Trophoblast cell (in vitro differentiated cells and primary cell): ENCODE measurements at regions not wholly inside any gene's neighbourhood (a gene's known extent, or its start where the extent isn't known, plus 50 kb on each side); places are given as distances from the start of the nearest gene placed in this dataset.
"Not testable (repeated sequence)": the region's sequence is repeated elsewhere in the genome, so short reads cannot be mapped to it uniquely, and the experiment has no call there.

Experiments
- DNase-seq, 2 donors: peaks; one replicate each; pipeline ENCODE4 v3.0.0-alpha.2; 2016
- H2AFZ ChIP-seq: 2 replicates; pipeline ENCODE4 v1.6.1; 2013; ENCODE audit warnings: low read length, moderate library complexity, mild to moderate bottlenecking; ENCODE audit not compliant: insufficient read depth, poor library complexity
- H2AK5ac ChIP-seq: 2 replicates; pipeline ENCODE4 v1.6.1; 2013; ENCODE audit warnings: mild to moderate bottlenecking, low read length
- H2BK120ac ChIP-seq: 2 replicates; pipeline ENCODE4 v1.6.1; 2013; ENCODE audit warnings: low read length, mild to moderate bottlenecking, moderate library complexity; ENCODE audit not compliant: insufficient read depth, poor library complexity
- H2BK12ac ChIP-seq: 2 replicates; pipeline ENCODE4 v1.6.1; 2013; ENCODE audit warnings: mild to moderate bottlenecking, low read length, moderate library complexity
- H2BK5ac ChIP-seq: 2 replicates; pipeline ENCODE4 v1.6.1; 2013; ENCODE audit warnings: low read length, low read depth, moderate library complexity, mild to moderate bottlenecking; ENCODE audit not compliant: poor library complexity
- H3K14ac ChIP-seq: 2 replicates; pipeline ENCODE4 v1.6.1; 2013; ENCODE audit warnings: mild to moderate bottlenecking, low read length
- H3K18ac ChIP-seq: 2 replicates; pipeline ENCODE4 v1.6.1; 2013; ENCODE audit warnings: mild to moderate bottlenecking, low read length
- H3K23ac ChIP-seq: 2 replicates; pipeline ENCODE4 v1.6.1; 2013; ENCODE audit warnings: low read length
- H3K27ac ChIP-seq: 2 replicates; pipeline ENCODE4 v1.5.1; 2013; ENCODE audit warnings: low read depth, mild to moderate bottlenecking, inconsistent platforms, low read length, moderate library complexity
- H3K27me3 ChIP-seq: 2 replicates; pipeline ENCODE4 v1.6.1; 2013; ENCODE audit warnings: inconsistent platforms, mild to moderate bottlenecking, low read length, moderate library complexity; ENCODE audit not compliant: insufficient read depth
- H3K36me3 ChIP-seq, 2 experiments: 1 replicate in 1 of 2; 2 replicates in 1 of 2; pipeline ENCODE4 v1.6.1; 2013; ENCODE audit warnings: low read length in 2 of 2, mild to moderate bottlenecking in 2 of 2, moderate library complexity in 1 of 2; ENCODE audit not compliant: insufficient read depth in 2 of 2, control insufficient read depth in 1 of 2
- H3K4ac ChIP-seq: 2 replicates; pipeline ENCODE4 v1.6.1; 2013; ENCODE audit warnings: low read depth, mild to moderate bottlenecking, low read length, moderate library complexity
- H3K4me1 ChIP-seq, 2 experiments: 1 replicate in 1 of 2; 2 replicates in 1 of 2; pipeline ENCODE4 v1.6.1; 2013; ENCODE audit warnings: low read length in 2 of 2, mild to moderate bottlenecking in 2 of 2, moderate library complexity in 1 of 2; ENCODE audit not compliant: insufficient read depth in 2 of 2, control insufficient read depth in 1 of 2
- H3K4me2 ChIP-seq: 2 replicates; pipeline ENCODE4 v1.6.1; 2013; ENCODE audit warnings: inconsistent platforms, mild to moderate bottlenecking, low read length, moderate library complexity
- H3K4me3 ChIP-seq: 2 replicates; pipeline ENCODE4 v1.5.1; 2013; ENCODE audit warnings: mild to moderate bottlenecking, low read depth, low read length, inconsistent platforms
- H3K79me1 ChIP-seq: one replicate; pipeline ENCODE4 v1.6.1; 2013; ENCODE audit warnings: low read length
- H3K79me2 ChIP-seq: 2 replicates; pipeline ENCODE4 v1.6.1; 2013; ENCODE audit warnings: low read length, mild to moderate bottlenecking; ENCODE audit not compliant: control insufficient read depth, insufficient read depth, poor library complexity
- H3K9ac ChIP-seq: 2 replicates; pipeline ENCODE4 v1.6.1; 2013; ENCODE audit warnings: mild to moderate bottlenecking, low read length
- H3K9me3 ChIP-seq: 2 replicates; pipeline ENCODE4 v1.6.1; 2013; ENCODE audit warnings: low read depth, mild to moderate bottlenecking, control low read depth, inconsistent platforms, low read length; ENCODE audit not compliant: insufficient read depth
- H4K12ac ChIP-seq: 2 replicates; pipeline ENCODE4 v1.6.1; 2013; ENCODE audit warnings: low read depth, mild to moderate bottlenecking, low read length, moderate library complexity
- H4K8ac ChIP-seq: 2 replicates; pipeline ENCODE4 v1.6.1; 2013; ENCODE audit warnings: low read depth, mild to moderate bottlenecking, low read length, moderate library complexity
- H4K91ac ChIP-seq: one replicate; pipeline ENCODE4 v1.6.1; 2013; ENCODE audit warnings: low read depth, mild to moderate bottlenecking, low read length, moderate library complexity
- WGBS: extraction: QIAGEN DNeasy Blood & Tissue Kit; methylation state at CpG from one replicate; pipeline ENCODE4 v1.1.7; 2013; ENCODE audit warnings: missing lambda C conversion rate; ENCODE audit not compliant: insufficient read length, insufficient coverage; ENCODE audit errors: extremely low coverage; 5-methylcytosine and 5-hydroxymethylcytosine counted together

DNA sequence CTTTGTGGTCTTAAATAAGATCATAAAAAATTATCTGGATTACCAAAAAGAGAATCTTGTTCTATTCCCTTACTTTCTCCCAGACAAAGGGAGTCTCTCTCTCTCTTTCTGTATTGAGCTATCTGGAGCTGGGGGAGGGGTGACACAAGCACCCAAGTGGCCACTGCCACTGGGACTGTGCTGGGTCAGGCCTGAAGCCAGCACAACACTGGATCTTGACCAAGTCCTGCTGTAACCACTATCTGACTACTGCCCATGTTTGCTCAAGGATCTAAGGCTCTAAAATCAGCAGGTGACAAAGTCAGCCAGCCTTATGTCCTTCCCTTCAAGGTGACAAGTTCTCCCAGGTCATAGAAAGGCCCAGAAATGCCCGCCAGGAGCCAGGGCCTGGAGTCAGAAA lies 75.0 kb upstream of the SPATA16 start:
- no peak overlapping the region for H3K9ac ChIP-seq
- no peak for DNase-seq
- no peak overlapping the region for H2BK120ac ChIP-seq
- no peaks in the 10 kb centered on the region for H3K27me3 ChIP-seq
- H3K4ac ChIP-seq = no peak overlapping the region
- no peaks in the 10 kb centered on the region for H3K36me3 ChIP-seq
- no peak overlapping the region for H2BK12ac ChIP-seq
- no peak overlapping the region for H2AK5ac ChIP-seq
- H3K79me2 ChIP-seq = no peaks in the 10 kb centered on the region
- peaks cover 3% of the 10 kb centered on the region in 2 experiments for H3K4me1 ChIP-seq
- H3K18ac ChIP-seq = no peak overlapping the region
- H4K91ac ChIP-seq = no peak overlapping the region
- no peak overlapping the region for H4K12ac ChIP-seq
- no CpG with 5 or more reads among the region's 1 CpG for WGBS
- H3K23ac ChIP-seq = no peak overlapping the region
- no peak overlapping the region for H2BK5ac ChIP-seq
- no peaks in the 10 kb centered on the region for H3K79me1 ChIP-seq
- H3K4me3 ChIP-seq = no peak overlapping the region
- H3K27ac ChIP-seq = no peak overlapping the region
- H3K14ac ChIP-seq = no peak overlapping the region
- no peak overlapping the region for H2AFZ ChIP-seq
- no peaks in the 10 kb centered on the region for H3K9me3 ChIP-seq
- H4K8ac ChIP-seq = no peak overlapping the region
- no peak overlapping the region for H3K4me2 ChIP-seq

DNA sequence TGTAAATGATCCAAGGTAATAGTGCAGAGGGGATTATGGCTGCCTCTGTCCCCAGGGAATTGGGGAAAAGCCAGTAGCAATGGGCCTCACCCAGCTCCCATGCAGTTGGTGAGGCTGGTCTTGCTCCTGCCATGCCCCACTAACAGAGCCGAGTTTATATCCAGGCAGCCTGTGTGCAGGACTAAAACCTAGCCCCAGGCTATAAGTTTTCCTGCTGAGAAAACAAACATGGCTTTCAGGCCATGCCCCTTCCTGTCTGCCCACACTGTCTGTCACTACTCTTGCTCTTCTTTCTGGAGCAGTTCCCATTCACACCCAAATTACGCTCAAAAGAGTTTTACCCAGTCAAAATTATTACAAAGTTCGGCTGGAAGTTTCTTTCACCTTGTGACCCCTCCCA lies 73.5 kb upstream of the SPATA16 start:
- DNase-seq = no peak
- Histone ChIP-seq H3K14ac (no peak overlapping the region), H3K27me3 (no peaks in the 10 kb centered on the region), H4K12ac (no peak overlapping the region), H3K4me1 (peaks cover 3% of the 10 kb centered on the region in 2 experiments), H3K27ac (no peak overlapping the region), H3K4me2 (no peak overlapping the region), H2BK5ac (peak overlapping the region; percentile 40), H3K4me3 (no peak overlapping the region), H2BK12ac (no peak overlapping the region), H3K36me3 (no peaks in the 10 kb centered on the region), H3K4ac (no peak overlapping the region), H2AFZ (no peak overlapping the region), H2AK5ac (no peak overlapping the region), H2BK120ac (no peak overlapping the region), H4K91ac (no peak overlapping the region), H3K18ac (no peak overlapping the region), H3K9me3 (no peaks in the 10 kb centered on the region), H3K79me1 (no peaks in the 10 kb centered on the region), H4K8ac (no peak overlapping the region), H3K9ac (no peak overlapping the region), H3K23ac (no peak overlapping the region), H3K79me2 (no peaks in the 10 kb centered on the region)
- no CpG with 5 or more reads among the region's 3 CpGs for WGBS

DNA sequence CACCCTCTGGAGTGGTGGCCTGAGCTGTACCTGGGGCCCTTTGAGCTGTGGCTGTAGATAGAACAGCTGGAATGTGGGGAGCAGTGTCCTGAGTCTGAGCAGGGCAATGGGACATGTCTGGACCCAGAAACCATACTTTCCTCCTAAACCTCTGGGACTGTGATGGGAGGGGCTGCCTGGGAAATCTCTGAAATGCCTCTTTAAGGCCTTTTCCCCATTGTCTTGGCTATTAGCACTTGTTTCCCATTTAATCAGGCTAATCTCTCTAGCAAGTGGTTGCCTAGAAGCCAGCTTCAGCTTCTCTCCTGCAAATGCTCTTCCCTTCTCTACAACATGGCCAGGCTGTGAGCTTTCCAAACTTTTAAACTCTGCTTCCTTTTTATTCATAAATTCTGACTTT lies 58.5 kb upstream of the SPATA16 start:
- H3K18ac ChIP-seq = no peak overlapping the region
- no peak overlapping the region for H3K14ac ChIP-seq
- H3K4me1 ChIP-seq = no peaks in the 10 kb centered on the region
- H3K4ac ChIP-seq = no peak overlapping the region
- H3K79me1 ChIP-seq = no peaks in the 10 kb centered on the region
- no peak overlapping the region for H3K27ac ChIP-seq
- no peak for DNase-seq
- no peak overlapping the region for H2BK12ac ChIP-seq
- H4K91ac ChIP-seq = no peak overlapping the region
- no peak overlapping the region for H3K4me3 ChIP-seq
- no peaks in the 10 kb centered on the region for H3K36me3 ChIP-seq
- no peak overlapping the region for H3K9ac ChIP-seq
- H3K27me3 ChIP-seq = no peaks in the 10 kb centered on the region
- no peak overlapping the region for H2AK5ac ChIP-seq
- H4K8ac ChIP-seq = no peak overlapping the region
- H2BK5ac ChIP-seq = no peak overlapping the region
- no peak overlapping the region for H2AFZ ChIP-seq
- no peak overlapping the region for H3K4me2 ChIP-seq
- H3K23ac ChIP-seq = no peak overlapping the region
- H3K9me3 ChIP-seq = peaks cover 6% of the 10 kb centered on the region
- no peak overlapping the region for H4K12ac ChIP-seq
- no peaks in the 10 kb centered on the region for H3K79me2 ChIP-seq
- no peak overlapping the region for H2BK120ac ChIP-seq

DNA sequence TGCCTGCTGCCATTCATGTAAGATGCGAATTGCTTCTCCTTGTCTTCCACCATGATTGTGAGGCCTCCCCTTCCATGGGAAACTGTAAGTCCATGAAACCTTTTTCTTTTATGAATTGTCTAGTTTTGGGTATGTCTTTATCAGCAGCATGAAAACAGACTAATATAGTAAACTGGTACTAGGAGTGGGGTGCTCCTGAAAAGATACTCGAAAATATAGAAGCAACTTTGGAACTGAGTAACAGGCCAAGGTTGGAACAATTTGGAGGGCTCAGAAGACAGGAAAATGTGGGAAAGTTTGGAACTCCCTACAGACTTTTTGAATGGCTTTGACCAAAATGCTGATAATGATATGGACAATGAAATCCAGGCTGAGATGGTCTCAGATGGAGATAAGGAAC lies 53.8 kb upstream of the SPATA16 start:
- H2BK5ac ChIP-seq, H3K14ac ChIP-seq, H3K23ac ChIP-seq, H3K4me2 ChIP-seq, H4K12ac ChIP-seq, H2BK12ac ChIP-seq, H3K27me3 ChIP-seq, H3K79me1 ChIP-seq, H3K79me2 ChIP-seq, H4K8ac ChIP-seq, DNase-seq, H2BK120ac ChIP-seq, H3K4ac ChIP-seq, H3K36me3 ChIP-seq, H3K4me1 ChIP-seq, H3K9ac ChIP-seq, H2AK5ac ChIP-seq, H3K27ac ChIP-seq, H2AFZ ChIP-seq, H3K4me3 ChIP-seq, H4K91ac ChIP-seq, H3K9me3 ChIP-seq, H3K18ac ChIP-seq: not testable (repeated sequence)
- WGBS = no CpG with 5 or more reads among the region's 2 CpGs

DNA sequence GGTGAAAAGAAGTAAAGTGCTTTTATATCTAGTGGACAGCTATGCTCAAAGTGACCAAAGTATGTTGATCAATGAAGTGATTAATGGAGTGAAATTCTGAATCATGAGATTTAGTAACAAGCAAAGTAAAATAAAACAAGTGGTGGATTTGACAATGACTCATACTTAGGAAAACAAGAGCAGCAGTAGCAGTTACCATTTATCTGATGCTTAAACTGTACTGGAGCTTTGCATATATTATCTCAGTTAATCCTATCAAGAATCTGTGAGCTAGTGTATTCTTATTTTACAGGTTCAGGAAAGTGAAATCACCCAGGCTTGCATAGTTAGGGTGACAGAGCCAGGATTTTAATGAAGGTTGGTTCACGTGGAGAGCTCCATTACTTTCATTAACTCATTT lies 50.6 kb upstream of the SPATA16 start:
- Histone ChIP-seq H3K36me3 (no peaks in the 10 kb centered on the region), H4K12ac (no peak overlapping the region), H3K14ac (no peak overlapping the region), H3K79me2 (no peaks in the 10 kb centered on the region), H2AFZ (no peak overlapping the region), H3K4me1 (no peaks in the 10 kb centered on the region), H3K9ac (no peak overlapping the region), H2BK5ac (no peak overlapping the region), H4K91ac (no peak overlapping the region), H3K9me3 (no peaks in the 10 kb centered on the region), H3K4ac (no peak overlapping the region), H3K79me1 (no peaks in the 10 kb centered on the region), H3K27ac (no peak overlapping the region), H2BK12ac (no peak overlapping the region), H2BK120ac (no peak overlapping the region), H3K27me3 (no peaks in the 10 kb centered on the region), H4K8ac (no peak overlapping the region), H3K18ac (no peak overlapping the region), H2AK5ac (no peak overlapping the region), H3K23ac (no peak overlapping the region), H3K4me2 (no peak overlapping the region), H3K4me3 (no peak overlapping the region)
- no CpG with 5 or more reads among the region's 1 CpG for WGBS
- DNase-seq = no peak
